Brain pericyte (primary cell): ENCODE measurements at regions not wholly inside any gene's neighbourhood (a gene's known extent, or its start where the extent isn't known, plus 50 kb on each side); places are given as distances from the start of the nearest gene placed in this dataset.

Experiments used
- DNase-seq: peaks from one replicate; pipeline ENCODE4 v3.0.0-alpha.2; 2012; ENCODE audit warnings: low read depth, low spot score

DNA sequence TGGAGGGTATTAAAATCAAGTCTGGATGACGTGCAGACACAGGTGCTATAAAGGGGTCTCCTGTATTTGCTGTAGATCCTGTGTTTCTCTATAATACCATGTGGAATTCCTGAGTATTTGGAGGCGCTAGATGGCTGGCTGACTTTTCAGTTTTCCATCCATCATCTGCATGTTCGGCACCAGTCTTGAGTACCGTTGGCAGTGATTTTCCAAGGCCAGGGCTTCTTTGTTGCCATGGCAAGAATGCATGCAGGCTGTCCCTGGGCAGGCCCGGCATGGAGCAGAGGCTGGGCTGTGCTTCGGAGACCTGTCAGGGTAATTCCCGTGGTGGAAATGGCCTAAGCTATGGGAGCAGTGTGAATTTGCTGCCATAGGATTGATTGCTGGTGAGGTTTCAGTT, 405.9 kb upstream of the HS6ST1 start:
- no peak for DNase-seq

DNA sequence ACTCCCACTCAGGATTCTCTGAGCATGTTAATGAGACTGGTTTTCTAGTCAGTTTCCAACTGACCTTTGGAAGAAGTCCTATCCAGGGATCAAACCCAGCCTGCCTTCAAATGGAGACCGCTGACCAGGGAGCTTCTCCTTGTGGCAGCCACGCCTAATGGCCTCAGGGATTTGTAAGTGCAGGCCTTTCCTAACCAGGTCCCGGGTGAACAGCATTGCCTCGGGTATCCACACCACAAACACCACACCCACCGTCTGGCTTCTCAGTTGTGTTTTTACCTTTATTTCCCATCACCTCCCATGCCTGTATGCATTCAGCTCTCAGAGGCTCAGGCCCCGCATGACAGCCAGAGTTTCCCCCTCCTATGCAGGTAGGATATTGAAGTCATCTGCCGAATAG, 406.3 kb upstream of the HS6ST1 start:
- DNase-seq, result no peak

DNA sequence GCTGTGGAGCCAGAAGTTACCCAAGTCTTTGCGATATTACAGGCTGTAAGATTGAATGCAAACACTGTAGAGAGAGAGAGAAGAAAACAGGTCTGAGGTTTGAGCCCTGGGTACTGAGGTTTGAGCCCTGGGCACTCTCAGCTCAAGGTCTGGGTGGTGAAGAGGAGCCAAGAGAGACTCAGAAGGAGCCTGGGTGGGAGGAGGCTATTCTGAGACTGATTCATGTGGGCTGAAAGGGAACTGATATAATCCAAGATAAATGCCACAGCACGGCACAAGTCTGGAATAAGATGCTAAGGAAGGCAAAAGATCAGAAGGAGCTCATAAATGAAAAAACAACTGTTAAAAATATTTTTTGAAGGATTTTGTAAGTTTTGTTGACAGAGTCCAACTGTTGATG, 407.6 kb upstream of the HS6ST1 start:
- DNase-seq, result no peak

DNA sequence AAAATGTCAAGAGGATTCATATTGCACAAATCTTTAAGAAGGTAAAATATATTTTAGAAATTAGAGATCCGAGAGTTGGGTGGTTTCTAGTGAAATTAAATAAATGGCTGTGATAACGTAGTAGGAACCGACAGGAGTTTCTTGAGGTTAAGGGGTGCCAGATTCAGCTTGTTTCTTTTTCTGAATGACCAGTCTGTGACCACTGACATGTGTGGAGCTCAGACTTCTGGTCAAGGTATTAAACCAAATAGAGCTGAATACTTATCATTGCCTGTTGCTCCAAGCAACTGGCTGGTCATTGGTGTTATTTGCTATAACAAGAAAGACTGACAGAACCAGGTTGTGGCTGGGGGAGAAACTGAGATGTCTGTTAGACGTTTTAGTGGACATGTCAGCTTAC, 408.2 kb upstream of the HS6ST1 start:
- no peak for DNase-seq

DNA sequence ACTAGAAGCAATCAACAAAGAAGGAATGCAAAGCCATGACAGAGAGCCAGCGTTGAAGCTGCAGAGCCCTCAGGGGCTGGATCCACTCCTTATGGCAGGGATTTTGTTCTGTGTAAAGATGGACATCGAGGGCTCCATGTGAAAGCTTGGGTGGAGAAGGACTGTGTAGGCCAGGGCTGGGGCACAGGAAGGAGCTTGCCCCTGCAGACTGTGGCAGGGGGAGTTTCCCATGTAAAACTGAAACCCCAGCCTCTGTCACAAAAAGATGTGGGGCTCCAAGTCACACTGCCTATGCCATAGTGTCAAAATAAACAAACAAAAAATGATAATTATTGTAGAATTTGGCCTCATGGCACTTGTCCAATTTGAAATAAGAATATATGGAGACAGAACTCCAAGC, 408.7 kb upstream of the HS6ST1 start:
- DNase-seq, result no peak

DNA sequence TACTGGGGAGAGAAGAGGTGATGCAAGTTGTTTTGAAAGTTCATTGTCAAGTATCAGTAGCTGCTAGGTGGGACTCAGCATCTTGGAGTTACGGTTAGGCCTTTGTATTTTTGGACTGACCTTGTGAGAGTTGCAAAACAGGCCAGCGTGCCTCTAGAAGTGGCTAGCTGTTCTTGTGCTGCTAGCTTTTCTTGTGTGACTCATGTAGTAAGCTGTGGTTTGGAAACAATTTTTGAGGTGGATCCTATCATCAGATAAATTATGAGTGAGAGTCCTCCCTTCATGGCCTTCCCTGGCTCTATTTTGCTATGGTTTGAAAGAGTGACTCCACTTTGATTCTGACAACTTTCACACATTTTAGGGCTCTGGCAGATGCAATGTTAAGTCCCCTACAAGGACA, 409.2 kb upstream of the HS6ST1 start:
- no peak for DNase-seq

DNA sequence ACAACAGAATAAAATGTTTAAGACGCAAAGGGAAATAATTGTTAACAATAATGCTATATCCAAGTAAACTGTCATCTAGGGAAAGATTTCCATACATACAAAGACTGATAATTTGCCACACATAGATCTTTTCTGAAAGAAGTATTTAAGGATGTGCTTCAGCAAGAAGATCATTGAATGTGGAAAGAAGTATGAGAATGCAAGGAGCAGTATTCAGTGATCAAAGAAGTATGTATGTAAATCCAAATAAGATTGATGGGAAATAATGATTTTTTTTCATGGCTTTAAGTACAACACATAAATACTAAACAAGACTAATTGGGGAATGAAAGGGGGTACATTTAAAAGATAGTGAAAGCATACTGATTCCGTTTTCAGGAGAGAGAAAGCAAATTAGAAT, 410.4 kb upstream of the HS6ST1 start:
- no peak for DNase-seq

DNA sequence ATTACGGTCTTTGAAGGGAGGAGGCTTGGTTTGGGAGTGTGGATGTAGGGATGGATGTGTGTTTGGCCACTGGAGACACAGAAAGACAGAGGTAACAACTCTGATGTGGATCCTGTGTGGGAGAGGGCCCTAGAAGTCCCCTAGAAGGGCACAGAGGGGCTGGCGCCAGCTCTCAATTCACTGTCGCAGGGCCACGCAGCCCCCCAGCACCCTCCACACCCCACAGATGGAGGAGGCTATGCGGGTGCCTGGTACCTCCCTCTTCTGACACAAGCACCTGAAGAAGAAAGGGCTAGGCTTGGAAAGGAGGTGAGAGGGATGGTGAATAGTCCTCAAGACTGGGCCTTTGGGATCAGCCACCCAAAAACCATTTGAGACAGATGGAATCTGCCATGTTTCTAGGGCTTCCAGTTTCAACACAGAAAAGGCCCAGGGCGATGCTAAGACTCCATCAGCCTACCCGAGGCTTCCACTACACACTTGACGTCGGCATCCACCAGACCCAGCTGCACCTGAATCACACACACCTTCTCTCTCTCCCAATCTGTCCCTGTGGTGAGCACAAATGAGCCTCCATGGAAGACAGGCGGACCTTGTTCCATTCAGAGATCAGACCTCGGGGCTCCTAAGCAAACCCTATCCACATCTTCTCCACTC, 413.5 kb upstream of the HS6ST1 start:
- no peak for DNase-seq

DNA sequence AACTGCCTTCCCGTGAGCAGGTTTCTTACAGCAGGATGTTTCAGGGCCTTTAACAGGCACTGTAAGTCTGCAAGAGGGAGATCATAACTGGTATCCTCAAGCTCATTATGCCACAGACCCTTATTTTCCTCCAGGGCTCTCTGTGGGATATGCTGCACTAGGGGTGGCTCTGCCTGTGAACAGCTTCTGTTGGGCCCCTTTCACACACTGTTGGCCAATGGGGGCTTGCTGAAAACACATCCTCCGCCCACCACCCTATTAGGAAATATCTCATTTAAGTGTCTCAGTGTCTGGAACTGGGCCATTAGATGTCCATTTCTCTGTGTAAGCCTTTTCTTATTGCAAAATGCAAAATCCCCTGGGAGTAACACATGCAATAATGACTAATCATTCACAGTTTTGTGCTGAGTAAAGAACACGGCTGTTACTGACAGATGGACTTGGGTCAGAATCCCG, 414.3 kb upstream of the HS6ST1 start:
- peak; percentile 52 for DNase-seq

DNA sequence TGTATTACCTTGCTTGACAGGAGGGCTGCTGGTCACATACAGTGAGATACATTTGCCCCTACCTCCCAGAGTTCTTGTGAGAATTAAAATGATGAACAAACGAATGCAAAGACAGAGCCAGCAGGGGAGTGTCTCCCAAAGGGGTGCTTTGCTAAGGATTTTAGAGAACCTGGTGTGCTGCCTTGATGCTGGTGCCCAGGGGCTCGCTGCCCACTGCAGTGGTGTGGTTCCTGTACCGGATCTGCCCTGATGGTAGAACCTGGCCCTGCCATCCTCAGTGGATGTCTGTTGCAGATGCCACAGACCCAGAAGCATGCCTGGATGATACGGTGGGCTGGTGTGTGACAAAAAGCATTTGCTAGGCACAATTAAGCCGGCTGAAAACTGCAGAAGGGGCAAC, 414.8 kb upstream of the HS6ST1 start:
- no peak for DNase-seq

DNA sequence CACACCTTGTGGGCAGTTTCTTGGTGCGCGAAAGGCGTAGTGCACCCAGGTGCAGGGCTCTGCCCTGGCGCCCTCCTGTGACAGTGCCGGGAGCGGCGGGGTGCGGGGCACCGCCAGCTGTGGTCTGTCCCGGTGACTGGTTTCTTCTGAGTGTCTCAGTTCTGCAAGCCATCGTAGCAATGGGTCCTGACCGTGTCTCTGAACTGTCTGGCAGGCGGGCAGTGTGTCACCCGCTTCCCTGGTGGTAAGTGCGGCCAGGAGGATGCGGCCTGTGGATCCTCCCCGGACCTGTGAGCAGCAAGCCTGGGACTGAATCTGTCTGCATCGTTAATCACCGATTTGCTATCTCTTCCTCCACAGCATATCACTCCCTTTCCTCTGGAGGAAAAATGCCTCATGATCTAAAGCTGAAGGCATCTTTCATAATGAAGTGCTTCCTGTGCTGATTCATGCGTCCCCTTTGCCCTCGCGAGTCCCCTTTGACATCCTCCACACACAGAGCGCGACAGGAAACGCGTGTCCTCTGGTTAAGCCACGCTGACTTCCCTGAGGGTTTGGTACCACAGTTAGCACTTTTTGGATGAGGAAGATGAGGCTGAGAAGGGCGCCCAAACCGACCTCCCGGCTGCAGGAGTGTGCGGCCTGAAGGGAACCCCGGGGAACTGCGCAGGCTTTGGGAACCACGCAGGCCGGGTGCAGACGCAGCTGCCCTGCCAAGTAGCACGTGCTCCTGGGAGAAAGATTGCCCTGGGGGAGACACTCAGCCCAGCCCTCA, 416.0 kb upstream of the HS6ST1 start:
- no peak for DNase-seq

DNA sequence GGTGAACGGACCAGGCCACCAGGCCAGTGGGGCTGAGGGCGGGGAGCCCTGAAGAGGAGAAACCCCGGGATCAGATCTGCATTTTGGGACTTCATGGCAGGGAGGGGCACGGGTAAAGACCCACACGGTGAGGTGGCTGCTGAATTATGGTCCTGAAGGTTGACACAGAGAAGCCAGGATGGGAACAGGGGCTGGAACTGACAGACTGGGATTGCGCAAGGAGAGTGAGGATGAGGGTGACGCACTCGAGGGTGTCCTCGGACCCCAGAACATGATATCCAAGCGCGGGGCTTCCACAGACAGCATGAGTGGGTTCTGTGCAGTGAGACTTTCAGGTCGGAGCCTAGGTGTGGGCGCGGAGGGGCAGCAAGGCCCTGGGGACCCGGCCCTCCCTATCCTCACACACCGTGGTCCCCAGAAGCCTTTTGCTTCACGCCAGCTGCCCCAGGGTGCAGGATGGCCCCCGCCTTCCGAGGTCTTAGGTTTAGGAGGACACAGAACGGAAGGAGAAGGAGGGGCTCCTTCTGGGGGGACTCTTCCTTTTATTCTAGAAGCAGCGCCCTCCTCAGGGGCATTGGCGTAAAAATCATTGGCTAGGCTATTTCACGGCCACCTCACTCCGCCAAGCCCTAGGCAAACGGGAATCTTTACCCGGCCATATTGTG, 416.8 kb upstream of the HS6ST1 start:
- DNase-seq, result no peak

DNA sequence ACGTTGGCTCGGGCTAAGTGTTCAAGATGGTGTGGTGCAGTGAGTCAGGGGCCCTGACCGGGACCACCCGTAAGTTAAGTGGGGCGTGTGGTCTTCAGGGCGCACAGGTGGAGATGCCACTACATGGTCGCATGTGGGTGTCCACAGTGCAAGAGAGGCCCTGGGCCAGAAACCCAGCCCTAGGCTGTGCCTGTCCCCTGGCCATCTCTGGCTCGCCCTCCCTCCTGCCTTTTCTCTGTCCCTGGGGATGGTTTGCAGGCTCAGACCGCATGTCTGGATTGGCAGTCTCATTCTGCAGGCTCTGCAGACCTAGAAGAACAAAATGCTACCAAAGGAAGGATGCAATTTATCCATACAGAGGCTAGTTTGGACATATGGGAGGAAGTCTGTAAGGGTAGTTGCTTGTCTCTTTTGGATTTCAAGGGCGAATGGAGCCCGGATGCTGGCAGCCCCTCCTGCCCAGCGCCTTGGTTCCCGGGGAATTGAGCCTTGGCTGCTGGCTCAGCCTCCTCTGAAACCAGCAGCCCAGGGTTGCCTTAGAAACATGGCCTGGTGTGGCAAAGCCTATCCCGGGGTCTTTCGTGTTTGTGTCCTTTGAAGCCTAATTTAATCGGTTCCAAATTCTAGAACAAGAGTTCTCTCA, 417.5 kb upstream of the HS6ST1 start:
- no peak for DNase-seq

DNA sequence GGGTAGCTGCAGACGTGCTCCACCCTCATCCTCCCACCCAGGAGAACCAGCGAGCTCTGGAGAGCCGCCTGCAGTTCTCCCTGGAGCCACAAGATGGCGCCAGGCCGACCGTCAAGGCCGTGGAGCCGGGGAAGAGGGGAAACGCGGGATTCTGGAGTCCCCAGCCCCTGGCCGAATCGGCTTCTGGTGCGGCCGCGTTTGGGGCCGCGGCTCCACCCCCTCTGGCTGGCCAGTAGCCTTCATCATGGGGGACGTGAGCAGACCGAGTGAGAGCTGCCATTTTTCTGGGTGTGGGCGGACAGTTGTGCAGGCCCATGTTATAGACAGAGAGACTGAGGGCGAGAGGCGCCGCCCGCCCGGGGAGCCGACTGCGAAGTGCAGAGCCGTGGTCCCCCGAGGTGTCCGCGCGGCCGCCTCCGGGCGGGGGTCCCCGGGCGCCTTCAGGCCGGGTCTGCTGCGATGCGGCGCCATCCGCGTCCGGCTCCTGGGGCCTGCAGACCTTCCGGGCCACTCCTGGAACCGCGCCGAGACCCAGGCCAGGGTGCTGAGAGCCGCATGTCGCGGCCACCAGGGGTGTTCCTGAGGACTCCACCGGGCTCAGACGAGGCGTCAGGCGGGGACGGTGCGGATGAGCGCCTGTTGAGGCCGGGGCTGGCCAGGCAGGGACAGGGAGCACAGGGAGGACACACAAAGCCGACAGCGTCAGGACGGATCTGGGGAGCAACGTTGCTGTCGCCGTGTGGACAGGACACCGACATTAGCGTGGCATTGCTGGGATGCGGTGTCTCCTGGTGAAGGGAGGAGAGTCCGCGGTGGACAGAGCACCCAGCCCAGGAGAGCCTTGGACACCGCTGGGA, 418.2 kb upstream of the HS6ST1 start:
- peak; percentile 61 for DNase-seq

DNA sequence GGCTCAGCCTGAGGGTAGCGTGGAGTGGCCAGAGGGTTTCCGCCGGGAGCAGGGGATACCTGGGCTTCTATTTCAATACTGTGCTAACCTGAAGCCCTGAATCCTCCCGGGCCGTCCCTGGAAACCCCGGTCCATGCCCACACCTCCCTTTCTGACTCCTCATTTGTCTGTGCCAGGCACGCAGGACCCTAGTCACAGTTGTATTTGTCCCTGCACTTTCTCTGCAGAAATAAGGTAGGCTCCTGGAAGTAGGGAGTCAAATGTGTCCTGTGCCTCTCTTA, 418.8 kb upstream of the HS6ST1 start:
- DNase-seq, result no peak

DNA sequence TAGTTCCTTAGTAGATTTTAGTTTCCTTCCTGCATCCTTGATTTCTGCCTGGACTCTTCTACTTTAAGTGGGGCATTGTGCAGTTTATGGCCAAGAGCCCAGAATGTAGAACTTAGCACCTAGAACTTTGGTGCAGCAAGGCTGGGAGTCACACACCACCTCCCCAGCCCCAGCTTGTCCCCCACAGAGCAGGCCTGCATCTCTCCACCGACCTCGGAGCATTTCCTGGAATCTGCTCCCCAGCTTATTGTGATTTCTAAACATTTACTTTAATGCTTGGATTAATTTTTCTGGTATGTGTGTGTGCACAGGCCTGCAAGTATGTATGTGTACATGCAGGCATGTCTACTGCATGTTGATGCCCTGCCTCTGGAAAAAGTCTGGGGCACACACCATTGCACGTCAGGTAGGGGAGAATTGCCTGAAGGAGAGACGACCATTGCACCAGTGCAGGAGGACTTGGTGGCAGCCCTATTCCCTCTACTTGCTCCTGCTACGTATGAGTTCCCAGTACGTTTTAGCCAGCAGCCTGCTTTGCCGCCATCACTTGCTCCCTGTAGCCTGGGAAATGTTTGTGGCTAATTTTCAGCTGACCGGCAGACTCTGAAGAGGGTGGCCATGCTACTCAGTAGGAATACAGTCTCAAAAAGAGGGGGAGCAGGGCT, 419.9 kb upstream of the HS6ST1 start:
- no peak for DNase-seq

DNA sequence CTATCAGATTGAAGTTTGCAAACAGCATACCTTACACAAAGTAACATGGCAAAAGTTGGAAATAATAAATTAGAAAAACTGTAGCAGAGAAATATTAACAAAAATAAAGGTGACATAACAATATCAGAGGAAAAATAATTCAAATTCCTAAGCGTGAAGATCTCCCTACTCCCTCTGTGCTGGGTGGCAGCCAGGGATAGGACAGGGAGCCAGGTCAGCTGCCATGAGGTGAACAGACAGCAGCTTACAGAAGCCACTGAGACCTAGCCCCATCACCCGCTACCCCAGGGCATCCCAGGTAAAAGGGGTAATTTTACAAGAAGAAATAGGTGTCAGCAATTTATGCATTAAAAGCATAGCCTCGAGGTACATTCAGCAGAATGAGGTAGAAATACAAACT, 423.8 kb upstream of the HS6ST1 start:
- DNase-seq, result no peak

DNA sequence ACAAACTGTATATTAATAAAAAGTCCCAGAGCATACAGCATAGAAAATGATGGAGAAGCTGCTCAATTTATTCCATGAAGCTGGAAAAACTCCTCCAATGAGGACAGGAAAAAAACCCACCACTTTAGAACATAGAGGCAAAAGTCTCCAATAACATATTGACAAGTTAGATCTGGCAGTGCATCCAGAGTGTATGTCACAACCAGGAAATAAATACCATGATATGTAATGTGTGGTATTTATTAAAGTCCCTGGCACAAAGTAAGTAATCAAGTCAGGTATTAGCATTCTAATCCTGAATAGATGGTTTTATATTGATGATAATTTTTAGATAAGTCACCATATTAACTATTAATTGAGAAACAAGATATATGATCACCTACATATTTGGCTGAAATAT, 427.3 kb upstream of the HS6ST1 start:
- DNase-seq, result no peak

DNA sequence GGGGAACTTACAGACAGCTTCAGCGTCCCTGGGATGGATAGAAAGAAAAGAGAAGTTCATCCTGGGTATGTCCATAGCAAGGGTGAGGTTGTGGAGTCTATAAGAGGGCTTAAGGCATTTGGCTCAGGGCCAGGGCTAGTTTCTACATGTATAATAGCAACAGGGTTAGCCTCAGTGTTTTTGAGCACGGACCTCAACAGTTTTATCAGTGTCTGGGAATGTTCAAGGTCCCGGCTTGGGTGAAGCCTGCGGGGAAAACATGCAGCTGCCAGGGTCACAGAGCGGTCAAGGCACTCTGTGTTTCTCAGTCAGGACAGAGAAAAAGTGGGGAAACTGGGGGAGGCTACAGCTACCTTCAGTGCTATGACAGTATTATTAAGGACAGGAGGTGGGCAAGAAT, 427.7 kb upstream of the HS6ST1 start:
- no peak for DNase-seq

DNA sequence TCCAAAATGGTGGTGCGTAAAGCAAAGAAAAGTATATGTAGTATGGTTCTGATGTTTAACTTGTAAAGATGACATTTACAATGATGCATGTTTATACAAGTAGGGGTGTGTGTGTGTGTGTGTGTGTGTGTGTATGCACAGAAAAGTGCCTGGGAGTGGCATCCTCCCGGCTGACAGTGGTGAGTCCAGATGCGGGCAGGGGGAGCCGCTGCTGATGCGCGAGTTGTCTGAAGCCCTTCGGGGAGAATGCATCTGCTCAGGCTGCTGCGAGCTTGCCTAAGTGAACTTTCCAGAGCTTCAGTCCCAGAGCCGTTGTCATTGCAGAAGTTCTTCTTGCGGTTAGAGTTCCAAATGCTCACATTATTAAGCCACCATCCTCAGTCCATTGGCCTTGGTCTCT, 429.7 kb upstream of the HS6ST1 start:
- DNase-seq, result no peak
